Muscle of leg (tissue), 3 donors: ENCODE measurements at regions not wholly inside any gene's neighbourhood (a gene's known extent, or its start where the extent isn't known, plus 50 kb on each side); places are given as distances from the start of the nearest gene placed in this dataset.
A peak's percentile ranks its signal among the peaks of the same experiment; 100 is the strongest.

Source experiments
- DNase-seq: peaks from one replicate; pipeline ENCODE4 v3.0.0; 2013
- H3K27ac ChIP-seq: one replicate; pipeline ENCODE4 v1.5.1; 2013; ENCODE audit warnings: mild to moderate bottlenecking, low read length, control low read depth
- H3K27me3 ChIP-seq: one replicate; pipeline ENCODE4 v1.6.1; 2013; ENCODE audit warnings: low read length; ENCODE audit not compliant: control insufficient read depth, insufficient read depth
- H3K36me3 ChIP-seq: one replicate; pipeline ENCODE4 v1.6.1; 2013; ENCODE audit warnings: low read length; ENCODE audit not compliant: control insufficient read depth, insufficient read depth
- H3K4me1 ChIP-seq: one replicate; pipeline ENCODE4 v1.6.1; 2013; ENCODE audit warnings: low read length; ENCODE audit not compliant: control insufficient read depth, insufficient read depth
- H3K4me3 ChIP-seq: one replicate; pipeline ENCODE4 v1.5.1; 2013; ENCODE audit warnings: low read length, control low read depth
- H3K9me3 ChIP-seq: replicated peaks from 2 replicates; pipeline ENCODE4 v1.6.1; 2013; ENCODE audit warnings: low read depth, low read length; ENCODE audit not compliant: control insufficient read depth
- WGBS: methylation state at CpG from one replicate; pipeline ENCODE4 v1.1.5; 2013; ENCODE audit warnings: missing lambda C conversion rate; ENCODE audit not compliant: insufficient coverage; 5-methylcytosine and 5-hydroxymethylcytosine counted together

DNA sequence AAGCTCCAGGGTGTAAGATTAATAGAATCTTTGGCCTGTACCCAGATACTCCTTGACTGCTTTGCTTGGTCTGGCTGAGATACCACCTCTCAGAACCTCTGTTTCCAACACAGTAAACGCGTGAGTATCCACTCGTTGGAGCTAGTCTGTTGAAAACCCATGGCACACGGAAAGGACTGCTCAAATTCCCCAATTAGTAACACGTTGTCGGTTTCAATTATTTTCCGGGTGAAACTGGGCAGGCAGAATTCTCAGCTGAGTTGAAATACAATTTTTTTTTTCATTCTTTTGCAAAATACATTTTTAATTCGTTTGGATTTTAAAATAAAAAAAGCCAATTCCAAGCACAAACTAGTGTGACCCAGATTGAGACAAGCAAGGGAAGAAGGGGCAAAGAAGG lies 120.5 kb downstream of the MAF start:
- Histone ChIP-seq H3K4me1 (peaks cover 12% of the 10 kb centered on the region), H3K36me3 (no peaks in the 10 kb centered on the region), H3K9me3 (no peaks in the 10 kb centered on the region), H3K27me3 (no peaks in the 10 kb centered on the region), H3K4me3 (no peak overlapping the region), H3K27ac (no peak overlapping the region)
- peak; percentile 23 for DNase-seq
- WGBS: 54% methylated on average over 3 of the region's 8 CpGs

DNA sequence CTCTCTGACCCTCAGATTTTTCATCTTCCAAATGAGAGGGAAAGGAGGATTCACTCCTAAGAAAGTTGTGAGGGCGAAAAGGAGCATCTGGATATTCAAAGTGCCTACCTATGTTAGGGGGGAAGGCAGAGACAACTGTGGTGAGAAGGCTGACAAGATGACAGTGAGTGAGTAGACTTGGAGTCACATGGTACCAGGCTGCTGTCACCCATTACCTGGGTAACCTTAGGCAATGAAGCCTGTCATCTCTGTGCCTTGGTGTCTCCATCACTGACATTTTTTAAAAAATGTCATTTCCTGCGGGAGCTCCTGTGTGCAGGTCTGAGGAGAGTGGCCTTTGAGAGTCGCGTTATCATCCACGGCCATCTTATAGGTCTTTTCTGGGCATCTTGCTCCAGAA lies 124.0 kb downstream of the MAF start:
- H3K36me3 ChIP-seq: no peaks in the 10 kb centered on the region
- DNase-seq: no peak
- peaks cover 12% of the 10 kb centered on the region for H3K4me1 ChIP-seq
- no peaks in the 10 kb centered on the region for H3K27me3 ChIP-seq
- WGBS: 98% methylated on average over 5 of the region's 5 CpGs
- no peak overlapping the region for H3K27ac ChIP-seq
- no peaks in the 10 kb centered on the region for H3K9me3 ChIP-seq
- H3K4me3 ChIP-seq: no peak overlapping the region

DNA sequence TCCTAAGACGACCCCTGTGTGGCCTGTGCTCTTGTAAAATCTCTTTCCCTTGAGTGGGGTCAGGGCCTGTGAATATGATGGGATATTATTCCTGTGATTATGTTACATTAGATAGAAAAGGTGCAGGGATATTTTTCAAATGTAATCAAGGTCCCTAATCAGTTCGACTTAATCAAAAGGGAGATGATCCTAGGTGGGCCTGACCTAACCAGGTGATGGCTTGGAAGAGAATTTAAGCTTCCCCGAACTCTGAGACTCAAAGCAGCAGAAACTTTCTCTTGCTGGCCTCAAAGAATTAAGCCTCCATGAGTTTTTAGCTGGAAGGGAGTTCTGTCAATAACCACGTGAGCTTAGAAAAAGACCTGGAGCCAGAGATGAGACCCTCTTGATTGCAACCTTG lies 124.7 kb downstream of the MAF start:
- 89% methylated on average over 4 of the region's 4 CpGs for WGBS
- Histone ChIP-seq H3K27ac (no peak overlapping the region), H3K27me3 (no peaks in the 10 kb centered on the region), H3K4me3 (no peak overlapping the region), H3K9me3 (no peaks in the 10 kb centered on the region), H3K36me3 (no peaks in the 10 kb centered on the region), H3K4me1 (peaks cover 10% of the 10 kb centered on the region)
- no peak for DNase-seq

DNA sequence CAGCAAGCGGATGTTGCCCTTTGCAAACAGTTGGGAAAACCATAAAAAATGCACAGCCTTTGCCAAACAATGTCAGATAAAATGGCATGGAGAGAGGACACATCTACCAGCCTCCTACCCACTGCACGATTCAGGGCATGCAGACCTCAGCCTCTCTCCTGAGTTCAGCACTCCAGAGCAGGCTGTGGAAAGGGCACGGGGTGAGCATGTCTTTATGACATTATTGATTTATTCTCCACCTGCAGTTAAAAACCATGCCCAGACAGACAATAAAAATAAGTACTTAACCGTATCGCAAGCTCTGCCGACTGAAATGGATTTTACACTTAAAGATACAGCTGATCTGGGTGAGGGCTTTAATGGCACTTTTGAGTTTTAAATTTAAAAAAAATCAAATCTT lies 127.1 kb downstream of the MAF start:
- Histone ChIP-seq H3K27me3 (no peaks in the 10 kb centered on the region), H3K27ac (no peak overlapping the region), H3K4me1 (peaks cover 6% of the 10 kb centered on the region), H3K9me3 (no peaks in the 10 kb centered on the region), H3K36me3 (no peaks in the 10 kb centered on the region), H3K4me3 (no peak overlapping the region)
- no CpG with 5 or more reads among the region's 6 CpGs for WGBS
- DNase-seq: no peak

DNA sequence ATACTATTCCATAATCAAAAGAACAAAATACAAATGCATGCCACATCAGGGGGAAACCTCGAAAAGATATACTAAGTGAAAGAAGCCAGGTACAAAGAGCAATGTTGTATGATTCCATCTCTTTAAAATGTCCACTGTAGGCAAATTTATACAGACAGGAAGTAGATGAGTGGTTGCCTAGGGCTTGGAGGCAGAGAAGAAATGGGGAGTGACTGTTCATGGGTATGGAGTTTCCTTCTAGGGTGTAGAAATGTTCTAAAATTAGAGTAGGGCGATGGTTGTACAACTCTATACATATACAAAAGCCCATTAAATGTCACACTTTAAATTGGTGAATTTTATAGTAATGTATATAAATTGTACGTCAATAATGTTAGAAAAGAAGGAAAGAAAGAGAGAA lies 128.1 kb downstream of the MAF start:
- no peaks in the 10 kb centered on the region for H3K27me3 ChIP-seq
- no peak overlapping the region for H3K4me3 ChIP-seq
- WGBS: no CpG with 5 or more reads among the region's 3 CpGs
- no peaks in the 10 kb centered on the region for H3K36me3 ChIP-seq
- no peak overlapping the region for H3K27ac ChIP-seq
- H3K9me3 ChIP-seq: no peaks in the 10 kb centered on the region
- peaks cover 7% of the 10 kb centered on the region for H3K4me1 ChIP-seq
- DNase-seq: no peak

DNA sequence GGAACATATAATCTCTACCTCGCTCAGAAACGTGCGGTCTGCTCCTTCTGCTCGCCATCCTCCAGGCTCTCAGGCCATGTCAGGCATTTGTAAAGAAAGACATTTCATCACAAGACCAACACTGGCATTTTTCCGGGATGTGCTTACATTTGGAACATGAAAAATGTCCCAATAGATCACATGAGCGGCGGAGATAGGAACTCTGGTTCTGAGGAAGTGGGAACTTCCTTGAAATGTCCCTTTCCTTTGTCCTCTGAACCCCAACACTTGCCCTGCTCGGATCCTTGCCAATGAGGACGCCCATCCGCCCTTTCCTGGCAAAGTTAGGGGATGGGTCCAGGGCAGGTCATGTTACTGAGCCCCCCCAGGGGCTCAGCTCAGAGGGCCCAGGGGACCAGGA lies 130.5 kb downstream of the MAF start:
- 71% methylated on average over 4 of the region's 10 CpGs for WGBS
- no peak overlapping the region for H3K27ac ChIP-seq
- no peaks in the 10 kb centered on the region for H3K27me3 ChIP-seq
- H3K36me3 ChIP-seq: no peaks in the 10 kb centered on the region
- no peak overlapping the region for H3K4me3 ChIP-seq
- no peaks in the 10 kb centered on the region for H3K9me3 ChIP-seq
- peak; percentile 80 for DNase-seq
- peaks cover 7% of the 10 kb centered on the region for H3K4me1 ChIP-seq

DNA sequence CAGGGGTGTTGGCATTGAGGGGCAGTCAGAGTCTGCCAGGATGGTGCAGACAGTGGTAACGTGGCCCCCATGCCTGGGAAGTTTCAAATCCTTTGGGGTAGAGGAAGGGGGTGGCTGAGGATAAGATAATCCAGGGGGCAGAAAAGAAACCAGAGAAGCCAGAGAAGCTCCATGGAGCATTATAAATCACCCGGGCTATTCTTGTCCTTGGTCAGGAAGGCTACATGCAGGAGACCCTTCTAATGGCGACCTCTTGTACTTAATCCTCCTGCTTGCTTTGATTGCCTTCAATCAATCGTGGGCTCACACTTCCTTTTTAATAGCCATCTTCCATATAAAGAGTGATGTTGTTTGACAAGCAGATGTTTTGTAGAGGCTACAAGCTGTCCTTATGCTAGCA lies 131.9 kb downstream of the MAF start:
- H3K9me3 ChIP-seq: no peaks in the 10 kb centered on the region
- no peaks in the 10 kb centered on the region for H3K36me3 ChIP-seq
- DNase-seq: peak; percentile 25
- H3K27me3 ChIP-seq: no peaks in the 10 kb centered on the region
- peaks cover 7% of the 10 kb centered on the region for H3K4me1 ChIP-seq
- no peak overlapping the region for H3K27ac ChIP-seq
- WGBS: no CpG with 5 or more reads among the region's 4 CpGs
- no peak overlapping the region for H3K4me3 ChIP-seq

DNA sequence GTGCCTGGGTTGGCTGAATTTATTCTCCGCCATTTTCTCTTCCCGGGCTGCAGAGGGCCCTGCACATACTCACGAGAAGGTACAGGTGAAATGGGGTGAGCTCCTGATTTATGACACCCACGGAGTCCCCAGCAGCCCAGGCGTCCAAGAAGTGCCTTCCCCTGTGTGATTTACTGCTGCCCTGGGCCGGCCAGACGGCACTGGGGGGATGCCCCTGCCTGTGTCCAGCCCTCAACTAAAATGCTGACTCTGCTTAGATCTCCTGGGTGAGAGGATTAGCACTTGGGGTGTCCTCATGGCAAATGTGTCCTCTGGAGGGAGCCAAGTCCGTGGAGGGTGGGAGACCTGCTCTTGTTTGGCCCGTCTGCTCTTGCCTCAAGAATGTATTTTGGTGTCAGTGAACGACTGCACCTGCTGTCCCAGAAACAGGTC lies 132.4 kb downstream of the MAF start:
- no peak overlapping the region for H3K27ac ChIP-seq

DNA sequence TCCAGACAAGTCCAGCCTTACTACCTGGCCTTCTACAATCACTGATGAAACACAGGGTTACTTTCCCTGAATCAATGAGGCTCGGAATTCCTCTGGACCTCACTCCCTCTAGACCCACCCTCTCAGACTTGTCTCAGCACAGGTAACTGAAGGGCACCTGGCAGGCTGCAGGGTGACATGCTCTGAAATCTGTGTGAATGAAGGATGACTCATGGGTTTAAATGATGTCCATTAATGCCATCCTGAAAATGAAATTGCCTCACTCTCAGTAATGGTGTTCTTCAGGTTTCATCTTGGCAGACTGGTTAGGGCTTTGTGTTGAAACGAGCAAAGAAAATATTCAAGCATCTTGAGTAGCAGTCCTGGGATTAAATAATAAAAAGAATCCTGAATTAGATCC lies 134.4 kb downstream of the MAF start:
- no peaks in the 10 kb centered on the region for H3K27me3 ChIP-seq
- H3K4me3 ChIP-seq: no peak overlapping the region
- H3K36me3 ChIP-seq: no peaks in the 10 kb centered on the region
- no peak for DNase-seq
- peaks cover 7% of the 10 kb centered on the region for H3K4me1 ChIP-seq
- WGBS: no CpG with 5 or more reads among the region's 2 CpGs
- no peaks in the 10 kb centered on the region for H3K9me3 ChIP-seq
- no peak overlapping the region for H3K27ac ChIP-seq

More for the DNA sequence above, 132.4 kb downstream of the MAF start:
- H3K9me3 ChIP-seq: no peaks in the 10 kb centered on the region
- DNase-seq: peak; percentile 57
- H3K27me3 ChIP-seq: no peaks in the 10 kb centered on the region
- H3K4me3 ChIP-seq: no peak overlapping the region
- H3K36me3 ChIP-seq: no peaks in the 10 kb centered on the region
- 55% methylated on average over 8 of the region's 10 CpGs for WGBS
- H3K4me1 ChIP-seq: peaks cover 7% of the 10 kb centered on the region

DNA sequence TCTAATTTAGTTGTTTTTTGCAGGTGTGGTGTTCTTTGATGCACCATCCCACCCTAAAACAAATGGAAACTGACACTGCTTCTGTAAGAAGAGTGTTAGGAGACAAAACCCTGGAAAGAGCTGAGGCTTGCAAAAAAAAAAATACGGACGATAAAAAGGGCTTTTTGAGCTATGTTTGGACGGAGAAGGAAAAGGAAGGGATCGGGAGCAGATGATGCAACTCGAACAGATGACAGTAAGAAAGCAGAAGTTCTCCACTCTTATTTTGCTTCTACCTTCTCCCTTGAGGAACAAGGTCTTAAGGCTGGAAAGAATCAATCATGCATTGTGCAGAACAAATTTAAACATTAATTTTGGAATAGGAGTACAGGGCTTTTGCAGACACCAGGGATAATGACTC lies 136.7 kb downstream of the MAF start:
- peaks cover 4% of the 10 kb centered on the region for H3K4me1 ChIP-seq
- no peaks in the 10 kb centered on the region for H3K27me3 ChIP-seq
- H3K36me3 ChIP-seq: no peaks in the 10 kb centered on the region
- WGBS: no CpG with 5 or more reads among the region's 5 CpGs
- H3K27ac ChIP-seq: no peak overlapping the region
- DNase-seq: peak; percentile 75
- no peak overlapping the region for H3K4me3 ChIP-seq
- H3K9me3 ChIP-seq: no peaks in the 10 kb centered on the region

DNA sequence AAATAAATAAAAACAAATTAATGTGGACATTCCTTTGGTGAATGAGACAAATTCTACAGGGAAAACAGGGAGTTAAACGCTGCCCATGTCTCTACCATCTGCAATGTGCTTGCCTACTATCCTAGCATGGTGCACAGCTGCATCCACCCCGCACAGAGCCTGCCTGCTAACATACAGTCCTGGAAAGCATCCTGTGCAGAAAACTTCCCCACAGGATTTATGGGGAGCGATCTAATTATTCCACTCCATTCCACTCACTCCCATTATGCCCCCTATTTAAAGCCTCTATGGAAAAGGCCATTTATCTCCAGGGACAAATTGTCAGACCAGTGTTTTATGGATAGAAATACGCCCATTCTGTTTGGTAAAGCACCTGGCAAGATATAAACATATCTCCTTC lies 144.5 kb downstream of the MAF start:
- H3K27me3 ChIP-seq: no peaks in the 10 kb centered on the region
- H3K27ac ChIP-seq: no peak overlapping the region
- H3K4me1 ChIP-seq: no peaks in the 10 kb centered on the region
- 68% methylated on average over 3 of the region's 4 CpGs for WGBS
- no peak overlapping the region for H3K4me3 ChIP-seq
- no peak for DNase-seq
- H3K9me3 ChIP-seq: no peaks in the 10 kb centered on the region
- H3K36me3 ChIP-seq: no peaks in the 10 kb centered on the region
